Neutrophil (primary cell): ENCODE measurements at regions not wholly inside any gene's neighbourhood (a gene's known extent, or its start where the extent isn't known, plus 50 kb on each side); places are given as distances from the start of the nearest gene placed in this dataset.
"Not testable (repeated sequence)": the region's sequence is repeated elsewhere in the genome, so short reads cannot be mapped to it uniquely, and the experiment has no call there.

ENCODE experiments used
- H3K27ac ChIP-seq: fragments of 200-600 bp; sonication (generic); 2 replicates; pipeline ENCODE4 v1.5.1; 2016; ENCODE audit warnings: mild to moderate bottlenecking, moderate library complexity
- H3K27me3 ChIP-seq: fragments of 200-600 bp; sonication (generic); 2 replicates; pipeline ENCODE4 v1.6.0; 2016; ENCODE audit warnings: mild to moderate bottlenecking
- H3K36me3 ChIP-seq: fragments of 200-600 bp; sonication (generic); 2 replicates; pipeline ENCODE4 v1.5.1; 2017
- H3K4me1 ChIP-seq, 2 experiments: fragments of 200-600 bp in 1 of 2; sonication (generic) in 1 of 2; 1 replicate in 1 of 2; 2 replicates in 1 of 2; pipeline versions ENCODE4 v1.5.1 to v1.6.1; 2013 to 2016; ENCODE audit warnings: low read depth in 1 of 2, low read length in 1 of 2, mild to moderate bottlenecking in 1 of 2, moderate library complexity in 1 of 2; ENCODE audit not compliant: control insufficient read depth in 1 of 2, insufficient read depth in 1 of 2
- H3K4me3 ChIP-seq, 2 experiments: fragments of 200-600 bp in 1 of 2; sonication (generic) in 1 of 2; 1 replicate in 1 of 2; 2 replicates in 1 of 2; pipeline ENCODE4 v1.5.1; 2013 to 2016; ENCODE audit warnings: low read depth in 1 of 2, low read length in 1 of 2, mild to moderate bottlenecking in 1 of 2, moderate library complexity in 1 of 2
- H3K9me3 ChIP-seq: fragments of 200-600 bp; sonication (generic); 2 replicates; pipeline ENCODE4 v1.5.1; 2016
- CTCF ChIP-seq: fragments of 200-600 bp; sonication (generic); IDR thresholded peaks from 2 replicates; pipeline ENCODE4 v1.5.1; 2016; ENCODE audit warnings: antibody characterized with exemption

- H3K9me3 ChIP-seq: no peaks in the 10 kb centered on the region
- TF ChIP-seq CTCF: no peak
- no peaks in the 10 kb centered on the region for H3K27me3 ChIP-seq
- no peak overlapping the region for H3K4me3 ChIP-seq
- no peaks in the 10 kb centered on the region for H3K36me3 ChIP-seq
- no peaks in the 10 kb centered on the region for H3K4me1 ChIP-seq
- no peak overlapping the region for H3K27ac ChIP-seq
These were observed 1124.9 kb downstream of the DIAPH3 start for GRCh38 chr13:59038824-59039223.

- no peaks in the 10 kb centered on the region for H3K27me3 ChIP-seq
- no peaks in the 10 kb centered on the region for H3K4me1 ChIP-seq
- H3K27ac ChIP-seq: no peak overlapping the region
- no peaks in the 10 kb centered on the region for H3K36me3 ChIP-seq
- no peak for TF ChIP-seq CTCF
- no peaks in the 10 kb centered on the region for H3K9me3 ChIP-seq
- no peak overlapping the region for H3K4me3 ChIP-seq
These were observed 1120.7 kb downstream of the DIAPH3 start for GRCh38 chr13:59043016-59043415.

GRCh38 chr13:59047546-59047945 lies 1116.2 kb downstream of the DIAPH3 start:
- Histone ChIP-seq H3K9me3 (no peaks in the 10 kb centered on the region), H3K27me3 (no peaks in the 10 kb centered on the region), H3K4me1 (no peaks in the 10 kb centered on the region), H3K27ac (no peak overlapping the region), H3K4me3 (no peak overlapping the region), H3K36me3 (no peaks in the 10 kb centered on the region)
- TF ChIP-seq CTCF: no peak

- no peak overlapping the region for H3K4me3 ChIP-seq
- H3K9me3 ChIP-seq: no peaks in the 10 kb centered on the region
- H3K36me3 ChIP-seq: no peaks in the 10 kb centered on the region
- H3K4me1 ChIP-seq: no peaks in the 10 kb centered on the region
- no peaks in the 10 kb centered on the region for H3K27me3 ChIP-seq
- no peak for TF ChIP-seq CTCF
- no peak overlapping the region for H3K27ac ChIP-seq
These were observed 1102.1 kb downstream of the DIAPH3 start for GRCh38 chr13:59061621-59062020.

GRCh38 chr13:59064042-59064441 lies 1099.7 kb downstream of the DIAPH3 start:
- H3K36me3 ChIP-seq: no peaks in the 10 kb centered on the region
- no peaks in the 10 kb centered on the region for H3K9me3 ChIP-seq
- no peaks in the 10 kb centered on the region for H3K27me3 ChIP-seq
- no peak overlapping the region for H3K27ac ChIP-seq
- H3K4me1 ChIP-seq: no peaks in the 10 kb centered on the region
- no peak overlapping the region for H3K4me3 ChIP-seq
- no peak for TF ChIP-seq CTCF

GRCh38 chr13:59076386-59076785 lies 1087.3 kb downstream of the DIAPH3 start:
- H3K4me1 ChIP-seq, H3K27ac ChIP-seq, H3K4me3 ChIP-seq, H3K9me3 ChIP-seq, H3K27me3 ChIP-seq, H3K36me3 ChIP-seq: not testable (repeated sequence)
